HepG2 (cell line): ENCODE measurements at regions not wholly inside any gene's neighbourhood (a gene's known extent, or its start where the extent isn't known, plus 50 kb on each side); places are given as distances from the start of the nearest gene placed in this dataset.

Experiments used
- ATAC-seq: fragments of 200-7000 bp; cut with Tn5 transposase; 3 replicates; pipeline ENCODE4 v1.9.1; 2020; ENCODE audit warnings: mild to moderate bottlenecking, moderate library complexity
- BruUV-seq: library from RNA; stranded (reverse); fragments of 400-500 nt; replicated peaks from 2 replicates; lab custom pipeline; 2021; lab: Mats Ljungman, UMichigan
- CTCF ChIA-PET: fragments of 300-600 bp; formaldehyde crosslinking; extraction: SDS; loops from one replicate; lab custom pipeline; 2021; ENCODE audit warnings: low total read pairs, inconsistent platforms, low intra/inter-chr PET ratio; lab: Yijun Ruan, JAX
- POLR2A ChIA-PET: fragments of 350-600 bp; sonication (Branson Sonifier 250); formaldehyde crosslinking; loops from one replicate; lab custom pipeline; 2020; ENCODE audit warnings: antibody characterized with exemption, inconsistent platforms; lab: Yijun Ruan, JAX
- DNase-seq: peaks from one replicate; pipeline ENCODE4 v3.0.0-alpha.2; 2015; ENCODE audit warnings: low spot score
- FAIRE-seq: peaks from 3 replicates; lab custom pipeline; 2011; peaks lifted over from hg19 to GRCh38; lab: Jason Lieb, UNC
- H2AFZ ChIP-seq: one replicate; pipeline ENCODE4 v1.6.1; 2011; ENCODE audit warnings: low read length, inconsistent platforms
- H3K27ac ChIP-seq: fragments of 300-600 bp; 3 replicates; pipeline ENCODE4 v1.8.0; 2011; ENCODE audit warnings: mixed run types, mild to moderate bottlenecking, mixed read lengths, low read length, inconsistent platforms; ENCODE audit not compliant: insufficient read depth; ENCODE audit errors: extremely low read length
- H3K27me3 ChIP-seq, 2 experiments: fragments of 200-600 bp in 1 of 2; 2 replicates in 1 of 2; 3 replicates in 1 of 2; pipeline versions ENCODE4 v1.6.0 to v1.8.0; 2011; ENCODE audit warnings: low read length in 2 of 2, mild to moderate bottlenecking in 2 of 2, moderate library complexity in 2 of 2, inconsistent platforms in 1 of 2; ENCODE audit not compliant: insufficient read depth in 2 of 2, control insufficient read depth in 1 of 2
- H3K36me3 ChIP-seq, 2 experiments: fragments of 200-600 bp in 1 of 2; replicated peaks in 1 of 2; 2 replicates in 1 of 2; 3 replicates in 1 of 2; pipeline versions ENCODE4 v1.5.1 to v1.8.0; 2011; ENCODE audit warnings: low read length in 2 of 2, inconsistent platforms in 1 of 2; ENCODE audit not compliant: insufficient read depth in 2 of 2, control insufficient read depth in 1 of 2
- H3K4me1 ChIP-seq: 2 replicates; pipeline ENCODE4 v1.5.1; 2012; ENCODE audit warnings: low read length, inconsistent platforms; ENCODE audit not compliant: insufficient read depth
- H3K4me2 ChIP-seq: 2 replicates; pipeline ENCODE4 v1.6.0; 2011; ENCODE audit warnings: low read depth, low read length, inconsistent platforms
- H3K4me3 ChIP-seq, 3 experiments: fragments of 200-600 bp in 1 of 3; sonication (generic), shearing (Covaris generic) in 1 of 3; replicated peaks in 1 of 3; 2 replicates each; pipeline ENCODE4 v1.5.1; 2011 to 2016; ENCODE audit warnings: low read length in 3 of 3, inconsistent platforms in 2 of 3, low read depth in 2 of 3, mild to moderate bottlenecking in 2 of 3, control low read depth in 1 of 3, mixed read lengths in 1 of 3; ENCODE audit not compliant: insufficient read depth in 1 of 3
- H3K79me2 ChIP-seq: one replicate; pipeline ENCODE4 v1.6.1; 2011; ENCODE audit warnings: low read length, inconsistent platforms; ENCODE audit not compliant: insufficient read depth
- H3K9ac ChIP-seq: 2 replicates; pipeline ENCODE4 v1.6.0; 2011; ENCODE audit warnings: mild to moderate bottlenecking, low read depth, low read length, inconsistent platforms; ENCODE audit not compliant: insufficient read depth
- H3K9me3 ChIP-seq: 2 replicates; pipeline ENCODE4 v1.5.1; 2012; ENCODE audit warnings: mild to moderate bottlenecking, low read length
- H4K20me1 ChIP-seq: 2 replicates; pipeline ENCODE4 v1.6.0; 2011; ENCODE audit warnings: inconsistent platforms, mild to moderate bottlenecking, low read length, moderate library complexity; ENCODE audit not compliant: insufficient read depth
- HNF4A ChIP-seq: sonication (generic); formaldehyde crosslinking; IDR thresholded peaks from 2 replicates; pipeline ENCODE4 v1.4.0; 2020; ENCODE audit warnings: missing genetic modification reagents
- KMT2B ChIP-seq: IDR thresholded peaks from 2 replicates; pipeline ENCODE4 v1.6.1; 2016; ENCODE audit warnings: missing genetic modification reagents, missing compliant biosample characterization
- MED1 ChIP-seq: sonication (generic); formaldehyde crosslinking; IDR thresholded peaks from 2 replicates; pipeline ENCODE4 v1.4.0; 2020; ENCODE audit warnings: missing genetic modification reagents
- MEIS1 ChIP-seq: sonication (generic); formaldehyde crosslinking; IDR thresholded peaks from 2 replicates; pipeline ENCODE4 v1.9.0; 2021; ENCODE audit warnings: mild to moderate bottlenecking, missing genetic modification reagents, moderate library complexity, borderline replicate concordance
- NFIB ChIP-seq: sonication (generic); formaldehyde crosslinking; IDR thresholded peaks from 2 replicates; pipeline ENCODE4 v1.9.0; 2021; ENCODE audit warnings: missing genetic modification reagents, mild to moderate bottlenecking, borderline replicate concordance
- PRPF4 ChIP-seq: fragments of 200-400 bp; formaldehyde crosslinking; IDR thresholded peaks from 2 replicates; pipeline ENCODE4 v1.6.1; 2016; ENCODE audit warnings: low read length, low read depth; ENCODE audit not compliant: poor library complexity, severe bottlenecking
- RFX1 ChIP-seq: fragments of 450-650 bp; IDR thresholded peaks from 2 replicates; pipeline ENCODE4 v1.6.1; 2017
- SNRNP70 ChIP-seq: fragments of 200-400 bp; formaldehyde crosslinking; IDR thresholded peaks from 2 replicates; pipeline ENCODE4 v1.6.1; 2017; ENCODE audit warnings: mild to moderate bottlenecking, low read depth, low read length, moderate library complexity
- ZFP36 ChIP-seq: fragments of 150-350 bp; IDR thresholded peaks from 2 replicates; pipeline ENCODE4 v1.6.1; 2018; ENCODE audit warnings: borderline replicate concordance, low read length, low read depth; ENCODE audit not compliant: partially characterized antibody
- ZNF121 ChIP-seq: sonication (generic); formaldehyde crosslinking; IDR thresholded peaks from 2 replicates; pipeline ENCODE4 v1.5.0; 2020; ENCODE audit warnings: mild to moderate bottlenecking, missing genetic modification reagents
- ZNF225 ChIP-seq: sonication (generic); formaldehyde crosslinking; IDR thresholded peaks from 2 replicates; pipeline ENCODE4 v1.4.0; 2020; ENCODE audit warnings: mild to moderate bottlenecking, missing genetic modification reagents
- ZNF329 ChIP-seq: sonication (generic); formaldehyde crosslinking; IDR thresholded peaks from 2 replicates; pipeline ENCODE4 v1.9.0; 2021; ENCODE audit warnings: low read depth, mild to moderate bottlenecking, missing genetic modification reagents
- ZNF530 ChIP-seq: sonication (generic); formaldehyde crosslinking; IDR thresholded peaks from 2 replicates; pipeline ENCODE4 v1.5.0; 2020; ENCODE audit warnings: low read depth, mild to moderate bottlenecking, missing genetic modification reagents
- ZNF75D ChIP-seq: sonication (generic); formaldehyde crosslinking; IDR thresholded peaks from 2 replicates; pipeline ENCODE4 v1.8.1; 2023; ENCODE audit warnings: missing genetic modification reagents, mild to moderate bottlenecking, borderline replicate concordance
- ZNF761 ChIP-seq: sonication (generic); formaldehyde crosslinking; conservative IDR thresholded peaks from 2 replicates; pipeline ENCODE4 v1.4.0; 2020; ENCODE audit warnings: mild to moderate bottlenecking, missing genetic modification reagents
- WGBS: methylation state at CpG from one replicate; pipeline ENCODE4 v1.1.6; 2017; ENCODE audit warnings: low lambda C conversion rate; 5-methylcytosine and 5-hydroxymethylcytosine counted together
- in situ Hi-C: cut with HindIII; loops from 2 replicates; pipeline ENCODE4 v1.10.0; 2017; ENCODE audit warnings: low pct_unique_long_range_greater_than_20kb; ENCODE audit not compliant: extremely low pct_ligation_motif_present
- intact Hi-C: fragments of 100-400 bp; cut with micrococcal nuclease; formaldehyde crosslinking; loops from one replicate; pipeline ENCODE4 v1.10.0; 2022; ENCODE audit not compliant: unreplicated experiment
- TF ChIP-seq, protein P1 (sequence below): sonication (generic); formaldehyde crosslinking; IDR thresholded peaks from 2 replicates; pipeline ENCODE4 v1.5.0; 2020; ENCODE audit warnings: mild to moderate bottlenecking, low read depth, missing genetic modification reagents, borderline replicate concordance
- TF ChIP-seq, protein P2 (sequence below): sonication (generic); formaldehyde crosslinking; conservative IDR thresholded peaks from 2 replicates; pipeline ENCODE4 v1.5.0; 2020; ENCODE audit warnings: missing genetic modification reagents
- TF ChIP-seq, protein P3 (sequence below): sonication (generic); formaldehyde crosslinking; IDR thresholded peaks from 2 replicates; pipeline ENCODE4 v1.4.0; 2020; ENCODE audit warnings: mild to moderate bottlenecking, missing genetic modification reagents, borderline replicate concordance

GRCh38 chr5:5711112-5711511 lies 288.6 kb downstream of the ICE1 start (continued):
- TF ChIP-seq HNF4A (CRISPR knock-in tag) (no peak), PRPF4 (no peak), ZNF121 (CRISPR knock-in tag) (no peak)
- TF ChIP-seq, protein P1, sequence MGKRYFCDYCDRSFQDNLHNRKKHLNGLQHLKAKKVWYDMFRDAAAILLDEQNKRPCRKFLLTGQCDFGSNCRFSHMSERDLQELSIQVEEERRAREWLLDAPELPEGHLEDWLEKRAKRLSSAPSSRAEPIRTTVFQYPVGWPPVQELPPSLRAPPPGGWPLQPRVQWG (CRISPR knock-in tag) = no peak

DNA sequence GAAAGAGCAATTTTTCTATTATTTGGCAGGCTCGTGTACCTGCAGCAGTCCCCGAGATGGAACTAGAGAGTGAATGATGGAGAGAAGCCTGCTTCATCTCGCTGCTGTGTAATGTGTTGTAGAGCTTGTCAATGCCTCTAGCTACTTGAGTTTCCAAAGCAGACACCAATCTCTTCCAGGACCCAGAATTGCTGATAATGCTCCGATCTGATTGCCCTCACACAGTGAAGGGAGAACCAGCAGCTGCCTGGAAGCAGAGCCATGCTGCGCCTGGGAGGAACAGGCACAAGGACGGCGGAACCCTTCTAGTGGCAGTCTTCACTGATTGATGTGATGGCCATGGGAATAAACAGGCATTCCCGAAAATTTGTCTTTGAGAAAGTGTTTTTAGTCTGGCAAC lies 288.0 kb downstream of the ICE1 start:
- Histone ChIP-seq H3K27ac (no peak overlapping the region), H3K27me3 (peaks cover 0 to 4% of the 10 kb centered on the region in 2 experiments; a peak in 1 of 5 replicates), H3K9ac (no peak overlapping the region), H3K4me2 (no peak overlapping the region)
- DNase-seq (no peak), ATAC-seq (no peak)
- in situ Hi-C loops = no loop called here
- TF ChIP-seq, protein P2, sequence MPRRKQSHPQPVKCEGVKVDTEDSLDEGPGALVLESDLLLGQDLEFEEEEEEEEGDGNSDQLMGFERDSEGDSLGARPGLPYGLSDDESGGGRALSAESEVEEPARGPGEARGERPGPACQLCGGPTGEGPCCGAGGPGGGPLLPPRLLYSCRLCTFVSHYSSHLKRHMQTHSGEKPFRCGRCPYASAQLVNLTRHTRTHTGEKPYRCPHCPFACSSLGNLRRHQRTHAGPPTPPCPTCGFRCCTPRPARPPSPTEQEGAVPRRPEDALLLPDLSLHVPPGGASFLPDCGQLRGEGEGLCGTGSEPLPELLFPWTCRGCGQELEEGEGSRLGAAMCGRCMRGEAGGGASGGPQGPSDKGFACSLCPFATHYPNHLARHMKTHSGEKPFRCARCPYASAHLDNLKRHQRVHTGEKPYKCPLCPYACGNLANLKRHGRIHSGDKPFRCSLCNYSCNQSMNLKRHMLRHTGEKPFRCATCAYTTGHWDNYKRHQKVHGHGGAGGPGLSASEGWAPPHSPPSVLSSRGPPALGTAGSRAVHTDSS = no peak
- TF ChIP-seq, protein P3, sequence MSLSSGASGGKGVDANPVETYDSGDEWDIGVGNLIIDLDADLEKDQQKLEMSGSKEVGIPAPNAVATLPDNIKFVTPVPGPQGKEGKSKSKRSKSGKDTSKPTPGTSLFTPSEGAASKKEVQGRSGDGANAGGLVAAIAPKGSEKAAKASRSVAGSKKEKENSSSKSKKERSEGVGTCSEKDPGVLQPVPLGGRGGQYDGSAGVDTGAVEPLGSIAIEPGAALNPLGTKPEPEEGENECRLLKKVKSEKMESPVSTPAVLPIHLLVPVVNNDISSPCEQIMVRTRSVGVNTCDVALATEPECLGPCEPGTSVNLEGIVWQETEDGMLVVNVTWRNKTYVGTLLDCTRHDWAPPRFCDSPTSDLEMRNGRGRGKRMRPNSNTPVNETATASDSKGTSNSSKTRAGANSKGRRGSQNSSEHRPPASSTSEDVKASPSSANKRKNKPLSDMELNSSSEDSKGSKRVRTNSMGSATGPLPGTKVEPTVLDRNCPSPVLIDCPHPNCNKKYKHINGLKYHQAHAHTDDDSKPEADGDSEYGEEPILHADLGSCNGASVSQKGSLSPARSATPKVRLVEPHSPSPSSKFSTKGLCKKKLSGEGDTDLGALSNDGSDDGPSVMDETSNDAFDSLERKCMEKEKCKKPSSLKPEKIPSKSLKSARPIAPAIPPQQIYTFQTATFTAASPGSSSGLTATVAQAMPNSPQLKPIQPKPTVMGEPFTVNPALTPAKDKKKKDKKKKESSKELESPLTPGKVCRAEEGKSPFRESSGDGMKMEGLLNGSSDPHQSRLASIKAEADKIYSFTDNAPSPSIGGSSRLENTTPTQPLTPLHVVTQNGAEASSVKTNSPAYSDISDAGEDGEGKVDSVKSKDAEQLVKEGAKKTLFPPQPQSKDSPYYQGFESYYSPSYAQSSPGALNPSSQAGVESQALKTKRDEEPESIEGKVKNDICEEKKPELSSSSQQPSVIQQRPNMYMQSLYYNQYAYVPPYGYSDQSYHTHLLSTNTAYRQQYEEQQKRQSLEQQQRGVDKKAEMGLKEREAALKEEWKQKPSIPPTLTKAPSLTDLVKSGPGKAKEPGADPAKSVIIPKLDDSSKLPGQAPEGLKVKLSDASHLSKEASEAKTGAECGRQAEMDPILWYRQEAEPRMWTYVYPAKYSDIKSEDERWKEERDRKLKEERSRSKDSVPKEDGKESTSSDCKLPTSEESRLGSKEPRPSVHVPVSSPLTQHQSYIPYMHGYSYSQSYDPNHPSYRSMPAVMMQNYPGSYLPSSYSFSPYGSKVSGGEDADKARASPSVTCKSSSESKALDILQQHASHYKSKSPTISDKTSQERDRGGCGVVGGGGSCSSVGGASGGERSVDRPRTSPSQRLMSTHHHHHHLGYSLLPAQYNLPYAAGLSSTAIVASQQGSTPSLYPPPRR (CRISPR knock-in tag) = no peak
- no peak for TF ChIP-seq SNRNP70
- no peak for TF ChIP-seq MED1
- TF ChIP-seq RFX1 = no peak
- TF ChIP-seq ZNF329 (CRISPR knock-in tag) = no peak
- no peak for TF ChIP-seq NFIB
- no peak for TF ChIP-seq KMT2B
- TF ChIP-seq ZNF75D = no peak
- no peak for TF ChIP-seq ZNF530 (CRISPR knock-in tag)
- TF ChIP-seq MEIS1 (CRISPR knock-in tag) = no peak
- TF ChIP-seq ZFP36 = no peak
- TF ChIP-seq ZNF761 (CRISPR knock-in tag) = no peak
- TF ChIP-seq ZNF225 (CRISPR knock-in tag) = no peak
- TF ChIP-seq, all 625 proteins: peak for 0
- ChIA-PET CTCF (no interaction called here), POLR2A (no interaction called here)
- no peak overlapping the region for H2AFZ ChIP-seq
- H3K4me1 ChIP-seq = no peaks in the 10 kb centered on the region
- no peaks in the 10 kb centered on the region for H3K36me3 ChIP-seq
- FAIRE-seq = no peak
- WGBS = 39% methylated on average over 6 of the region's 8 CpGs
- H4K20me1 ChIP-seq = no peaks in the 10 kb centered on the region
- no peaks in the 10 kb centered on the region for H3K79me2 ChIP-seq
- intact Hi-C loops = no loop called here
- no peak overlapping the region for H3K4me3 ChIP-seq
- H3K9me3 ChIP-seq = no peaks in the 10 kb centered on the region
- BruUV-seq = no TSS peak
